ENCODE measurements at regions not wholly inside any gene's neighbourhood (a gene's known extent, or its start where the extent isn't known, plus 50 kb on each side); places are given as distances from the start of the nearest gene placed in this dataset.

DNA sequence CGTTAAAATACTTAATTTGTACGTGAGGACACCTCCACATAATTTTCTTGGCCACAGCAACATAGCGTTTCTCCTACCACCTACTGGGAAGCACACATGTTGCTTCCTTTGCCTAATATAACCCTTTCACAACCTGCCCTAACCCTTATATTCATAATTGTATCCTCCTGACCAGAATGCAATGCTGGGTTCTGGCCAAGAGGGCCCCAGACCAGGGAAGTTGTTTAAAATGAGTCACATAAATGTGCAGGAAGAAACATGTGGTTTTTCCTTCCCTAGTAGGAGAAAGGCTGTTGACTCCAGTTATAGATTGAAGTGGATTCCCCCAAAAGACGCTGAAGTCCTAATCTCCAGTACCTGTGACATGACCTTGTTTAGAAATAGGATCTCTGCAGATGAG, 187.3 kb downstream of the NUFIP1 start:
- TF ChIP-seq, protein P1, sequence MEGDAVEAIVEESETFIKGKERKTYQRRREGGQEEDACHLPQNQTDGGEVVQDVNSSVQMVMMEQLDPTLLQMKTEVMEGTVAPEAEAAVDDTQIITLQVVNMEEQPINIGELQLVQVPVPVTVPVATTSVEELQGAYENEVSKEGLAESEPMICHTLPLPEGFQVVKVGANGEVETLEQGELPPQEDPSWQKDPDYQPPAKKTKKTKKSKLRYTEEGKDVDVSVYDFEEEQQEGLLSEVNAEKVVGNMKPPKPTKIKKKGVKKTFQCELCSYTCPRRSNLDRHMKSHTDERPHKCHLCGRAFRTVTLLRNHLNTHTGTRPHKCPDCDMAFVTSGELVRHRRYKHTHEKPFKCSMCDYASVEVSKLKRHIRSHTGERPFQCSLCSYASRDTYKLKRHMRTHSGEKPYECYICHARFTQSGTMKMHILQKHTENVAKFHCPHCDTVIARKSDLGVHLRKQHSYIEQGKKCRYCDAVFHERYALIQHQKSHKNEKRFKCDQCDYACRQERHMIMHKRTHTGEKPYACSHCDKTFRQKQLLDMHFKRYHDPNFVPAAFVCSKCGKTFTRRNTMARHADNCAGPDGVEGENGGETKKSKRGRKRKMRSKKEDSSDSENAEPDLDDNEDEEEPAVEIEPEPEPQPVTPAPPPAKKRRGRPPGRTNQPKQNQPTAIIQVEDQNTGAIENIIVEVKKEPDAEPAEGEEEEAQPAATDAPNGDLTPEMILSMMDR (optimal IDR thresholded peaks at IDR 0.05 in 1 of 3, IDR thresholded peaks at IDR 0.05 in 1 of 3, conservative IDR thresholded peaks at IDR 0.05 in 1 of 3; ENCODE audit: extremely low read depth in 1 of 3, insufficient read depth in 2 of 3, low read length in 3 of 3): no peak
- TF ChIP-seq EZH2 (IDR thresholded peaks at IDR 0.05; ENCODE audit: low read length): no peak

Data from keratinocyte (primary cell).